K562 (cell line): ENCODE measurements at regions not wholly inside any gene's neighbourhood (a gene's known extent, or its start where the extent isn't known, plus 50 kb on each side); places are given as distances from the start of the nearest gene placed in this dataset.

Experiments used
- CCNT2 ChIP-seq: IDR thresholded peaks from 2 replicates; pipeline ENCODE4 v1.6.1; 2011; ENCODE audit warnings: borderline replicate concordance, low read depth, mild to moderate bottlenecking, moderate library complexity, mixed read lengths, low read length; ENCODE audit not compliant: insufficient read length; ENCODE audit errors: extremely low read depth
- SRF ChIP-seq, 2 experiments: fragments of 250-450, 450-650 bp in 1 of 2; sonication (Bioruptor Pico) in 1 of 2; sonication (generic) in 1 of 2; formaldehyde crosslinking; IDR thresholded peaks; 2 replicates each; pipeline versions ENCODE4 v1.5.0 to v1.5.1; 2020 to 2022; ENCODE audit warnings: mild to moderate bottlenecking in 1 of 2, missing genetic modification reagents in 1 of 2
- TOE1 ChIP-seq, 2 experiments: fragments of 450-650 bp in 1 of 2; sonication (generic) in 1 of 2; formaldehyde crosslinking in 1 of 2; IDR thresholded peaks; 2 replicates each; pipeline versions ENCODE4 v1.7.1 to v1.8.0; 2016 to 2022; ENCODE audit warnings: borderline replicate concordance in 2 of 2, mild to moderate bottlenecking in 2 of 2, antibody characterized with exemption in 1 of 2, inconsistent platforms in 1 of 2, low read depth in 1 of 2, missing genetic modification reagents in 1 of 2, moderate library complexity in 1 of 2
- ZFP1 ChIP-seq: fragments of 450-650 bp; formaldehyde crosslinking; IDR thresholded peaks from 2 replicates; pipeline ENCODE4 v1.4.0; 2020; ENCODE audit warnings: mild to moderate bottlenecking, mixed read lengths
- ZNF699 ChIP-seq: fragments of 250-450 bp; sonication (Bioruptor Pico); IDR thresholded peaks from 2 replicates; pipeline ENCODE4 v1.8.0; 2021; ENCODE audit warnings: mild to moderate bottlenecking, moderate library complexity; ENCODE audit not compliant: insufficient replicate concordance
- ZNF76 ChIP-seq: fragments of 250-450 bp; sonication (Bioruptor Pico); IDR thresholded peaks from 2 replicates; pipeline ENCODE4 v1.4.0; 2020; ENCODE audit warnings: mild to moderate bottlenecking, moderate library complexity, borderline replicate concordance
- TF ChIP-seq, protein P1 (sequence below): fragments of 200-600 bp; sonication (generic); IDR thresholded peaks from one replicate; pipeline ENCODE4 v1.6.1; 2012; ENCODE audit warnings: mild to moderate bottlenecking, low read depth, low read length, inconsistent platforms
- TF ChIP-seq, protein P2 (sequence below): fragments of 250-450 bp; sonication (Bioruptor Pico); IDR thresholded peaks from 2 replicates; pipeline ENCODE4 v1.8.0; 2022; ENCODE audit warnings: inconsistent platforms
- TF ChIP-seq, protein P3 (sequence below): fragments of 250-450 bp; sonication (Bioruptor Pico); IDR thresholded peaks from 2 replicates; pipeline ENCODE4 v1.9.0; 2021; ENCODE audit warnings: mild to moderate bottlenecking, inconsistent platforms
- TF ChIP-seq, protein P4 (sequence below): fragments of 450-650 bp; IDR thresholded peaks from 2 replicates; pipeline ENCODE4 v1.6.1; 2016; ENCODE audit warnings: low read depth, mild to moderate bottlenecking, moderate library complexity

DNA sequence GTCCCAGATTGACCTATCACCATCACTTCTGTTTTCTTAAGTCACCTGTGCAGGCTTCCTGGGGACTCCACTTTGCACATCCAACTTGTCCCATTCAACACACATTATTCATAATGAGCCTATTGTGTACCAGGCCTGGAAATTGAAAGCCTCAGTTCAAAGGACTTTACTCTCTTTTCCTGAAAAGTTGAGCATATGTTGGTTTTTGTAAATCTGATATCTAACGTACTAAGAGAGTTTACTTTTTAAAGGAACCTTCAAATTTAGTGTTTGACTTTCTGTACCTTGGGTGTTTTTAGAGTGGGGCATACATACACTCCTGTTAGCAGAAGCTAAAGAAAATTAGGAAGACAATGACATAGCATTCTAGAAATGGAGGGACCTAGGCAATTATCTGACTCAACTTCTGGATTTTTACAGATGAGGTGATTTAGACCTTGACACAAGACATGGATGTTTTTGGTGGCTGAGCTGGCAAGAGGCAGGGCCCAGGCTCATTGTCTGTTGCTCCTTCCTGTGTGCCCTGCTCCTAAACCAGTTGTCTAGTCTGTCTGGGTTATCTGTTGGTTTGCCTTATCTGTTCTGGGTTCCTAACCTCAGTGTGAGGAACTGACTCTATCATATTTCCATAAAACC lies 336.5 kb downstream of the RPS6KC1 start (continued):
- TF ChIP-seq, protein P1, sequence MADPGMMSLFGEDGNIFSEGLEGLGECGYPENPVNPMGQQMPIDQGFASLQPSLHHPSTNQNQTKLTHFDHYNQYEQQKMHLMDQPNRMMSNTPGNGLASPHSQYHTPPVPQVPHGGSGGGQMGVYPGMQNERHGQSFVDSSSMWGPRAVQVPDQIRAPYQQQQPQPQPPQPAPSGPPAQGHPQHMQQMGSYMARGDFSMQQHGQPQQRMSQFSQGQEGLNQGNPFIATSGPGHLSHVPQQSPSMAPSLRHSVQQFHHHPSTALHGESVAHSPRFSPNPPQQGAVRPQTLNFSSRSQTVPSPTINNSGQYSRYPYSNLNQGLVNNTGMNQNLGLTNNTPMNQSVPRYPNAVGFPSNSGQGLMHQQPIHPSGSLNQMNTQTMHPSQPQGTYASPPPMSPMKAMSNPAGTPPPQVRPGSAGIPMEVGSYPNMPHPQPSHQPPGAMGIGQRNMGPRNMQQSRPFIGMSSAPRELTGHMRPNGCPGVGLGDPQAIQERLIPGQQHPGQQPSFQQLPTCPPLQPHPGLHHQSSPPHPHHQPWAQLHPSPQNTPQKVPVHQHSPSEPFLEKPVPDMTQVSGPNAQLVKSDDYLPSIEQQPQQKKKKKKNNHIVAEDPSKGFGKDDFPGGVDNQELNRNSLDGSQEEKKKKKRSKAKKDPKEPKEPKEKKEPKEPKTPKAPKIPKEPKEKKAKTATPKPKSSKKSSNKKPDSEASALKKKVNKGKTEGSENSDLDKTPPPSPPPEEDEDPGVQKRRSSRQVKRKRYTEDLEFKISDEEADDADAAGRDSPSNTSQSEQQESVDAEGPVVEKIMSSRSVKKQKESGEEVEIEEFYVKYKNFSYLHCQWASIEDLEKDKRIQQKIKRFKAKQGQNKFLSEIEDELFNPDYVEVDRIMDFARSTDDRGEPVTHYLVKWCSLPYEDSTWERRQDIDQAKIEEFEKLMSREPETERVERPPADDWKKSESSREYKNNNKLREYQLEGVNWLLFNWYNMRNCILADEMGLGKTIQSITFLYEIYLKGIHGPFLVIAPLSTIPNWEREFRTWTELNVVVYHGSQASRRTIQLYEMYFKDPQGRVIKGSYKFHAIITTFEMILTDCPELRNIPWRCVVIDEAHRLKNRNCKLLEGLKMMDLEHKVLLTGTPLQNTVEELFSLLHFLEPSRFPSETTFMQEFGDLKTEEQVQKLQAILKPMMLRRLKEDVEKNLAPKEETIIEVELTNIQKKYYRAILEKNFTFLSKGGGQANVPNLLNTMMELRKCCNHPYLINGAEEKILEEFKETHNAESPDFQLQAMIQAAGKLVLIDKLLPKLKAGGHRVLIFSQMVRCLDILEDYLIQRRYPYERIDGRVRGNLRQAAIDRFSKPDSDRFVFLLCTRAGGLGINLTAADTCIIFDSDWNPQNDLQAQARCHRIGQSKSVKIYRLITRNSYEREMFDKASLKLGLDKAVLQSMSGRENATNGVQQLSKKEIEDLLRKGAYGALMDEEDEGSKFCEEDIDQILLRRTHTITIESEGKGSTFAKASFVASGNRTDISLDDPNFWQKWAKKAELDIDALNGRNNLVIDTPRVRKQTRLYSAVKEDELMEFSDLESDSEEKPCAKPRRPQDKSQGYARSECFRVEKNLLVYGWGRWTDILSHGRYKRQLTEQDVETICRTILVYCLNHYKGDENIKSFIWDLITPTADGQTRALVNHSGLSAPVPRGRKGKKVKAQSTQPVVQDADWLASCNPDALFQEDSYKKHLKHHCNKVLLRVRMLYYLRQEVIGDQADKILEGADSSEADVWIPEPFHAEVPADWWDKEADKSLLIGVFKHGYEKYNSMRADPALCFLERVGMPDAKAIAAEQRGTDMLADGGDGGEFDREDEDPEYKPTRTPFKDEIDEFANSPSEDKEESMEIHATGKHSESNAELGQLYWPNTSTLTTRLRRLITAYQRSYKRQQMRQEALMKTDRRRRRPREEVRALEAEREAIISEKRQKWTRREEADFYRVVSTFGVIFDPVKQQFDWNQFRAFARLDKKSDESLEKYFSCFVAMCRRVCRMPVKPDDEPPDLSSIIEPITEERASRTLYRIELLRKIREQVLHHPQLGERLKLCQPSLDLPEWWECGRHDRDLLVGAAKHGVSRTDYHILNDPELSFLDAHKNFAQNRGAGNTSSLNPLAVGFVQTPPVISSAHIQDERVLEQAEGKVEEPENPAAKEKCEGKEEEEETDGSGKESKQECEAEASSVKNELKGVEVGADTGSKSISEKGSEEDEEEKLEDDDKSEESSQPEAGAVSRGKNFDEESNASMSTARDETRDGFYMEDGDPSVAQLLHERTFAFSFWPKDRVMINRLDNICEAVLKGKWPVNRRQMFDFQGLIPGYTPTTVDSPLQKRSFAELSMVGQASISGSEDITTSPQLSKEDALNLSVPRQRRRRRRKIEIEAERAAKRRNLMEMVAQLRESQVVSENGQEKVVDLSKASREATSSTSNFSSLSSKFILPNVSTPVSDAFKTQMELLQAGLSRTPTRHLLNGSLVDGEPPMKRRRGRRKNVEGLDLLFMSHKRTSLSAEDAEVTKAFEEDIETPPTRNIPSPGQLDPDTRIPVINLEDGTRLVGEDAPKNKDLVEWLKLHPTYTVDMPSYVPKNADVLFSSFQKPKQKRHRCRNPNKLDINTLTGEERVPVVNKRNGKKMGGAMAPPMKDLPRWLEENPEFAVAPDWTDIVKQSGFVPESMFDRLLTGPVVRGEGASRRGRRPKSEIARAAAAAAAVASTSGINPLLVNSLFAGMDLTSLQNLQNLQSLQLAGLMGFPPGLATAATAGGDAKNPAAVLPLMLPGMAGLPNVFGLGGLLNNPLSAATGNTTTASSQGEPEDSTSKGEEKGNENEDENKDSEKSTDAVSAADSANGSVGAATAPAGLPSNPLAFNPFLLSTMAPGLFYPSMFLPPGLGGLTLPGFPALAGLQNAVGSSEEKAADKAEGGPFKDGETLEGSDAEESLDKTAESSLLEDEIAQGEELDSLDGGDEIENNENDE = no peak
- TF ChIP-seq ZNF76 (CRISPR knock-in tag) = no peak
- TF ChIP-seq CCNT2 = no peak
- no peak for TF ChIP-seq TOE1 (IDR thresholded peaks at IDR 0.05; ENCODE audit: borderline replicate concordance)
- no peak for TF ChIP-seq TOE1 (CRISPR knock-in tag; IDR thresholded peaks at IDR 0.05; ENCODE audit: borderline replicate concordance, low read depth)
- TF ChIP-seq, protein P2, sequence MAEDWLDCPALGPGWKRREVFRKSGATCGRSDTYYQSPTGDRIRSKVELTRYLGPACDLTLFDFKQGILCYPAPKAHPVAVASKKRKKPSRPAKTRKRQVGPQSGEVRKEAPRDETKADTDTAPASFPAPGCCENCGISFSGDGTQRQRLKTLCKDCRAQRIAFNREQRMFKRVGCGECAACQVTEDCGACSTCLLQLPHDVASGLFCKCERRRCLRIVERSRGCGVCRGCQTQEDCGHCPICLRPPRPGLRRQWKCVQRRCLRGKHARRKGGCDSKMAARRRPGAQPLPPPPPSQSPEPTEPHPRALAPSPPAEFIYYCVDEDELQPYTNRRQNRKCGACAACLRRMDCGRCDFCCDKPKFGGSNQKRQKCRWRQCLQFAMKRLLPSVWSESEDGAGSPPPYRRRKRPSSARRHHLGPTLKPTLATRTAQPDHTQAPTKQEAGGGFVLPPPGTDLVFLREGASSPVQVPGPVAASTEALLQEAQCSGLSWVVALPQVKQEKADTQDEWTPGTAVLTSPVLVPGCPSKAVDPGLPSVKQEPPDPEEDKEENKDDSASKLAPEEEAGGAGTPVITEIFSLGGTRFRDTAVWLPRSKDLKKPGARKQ (CRISPR knock-in tag) = no peak
- TF ChIP-seq, protein P3, sequence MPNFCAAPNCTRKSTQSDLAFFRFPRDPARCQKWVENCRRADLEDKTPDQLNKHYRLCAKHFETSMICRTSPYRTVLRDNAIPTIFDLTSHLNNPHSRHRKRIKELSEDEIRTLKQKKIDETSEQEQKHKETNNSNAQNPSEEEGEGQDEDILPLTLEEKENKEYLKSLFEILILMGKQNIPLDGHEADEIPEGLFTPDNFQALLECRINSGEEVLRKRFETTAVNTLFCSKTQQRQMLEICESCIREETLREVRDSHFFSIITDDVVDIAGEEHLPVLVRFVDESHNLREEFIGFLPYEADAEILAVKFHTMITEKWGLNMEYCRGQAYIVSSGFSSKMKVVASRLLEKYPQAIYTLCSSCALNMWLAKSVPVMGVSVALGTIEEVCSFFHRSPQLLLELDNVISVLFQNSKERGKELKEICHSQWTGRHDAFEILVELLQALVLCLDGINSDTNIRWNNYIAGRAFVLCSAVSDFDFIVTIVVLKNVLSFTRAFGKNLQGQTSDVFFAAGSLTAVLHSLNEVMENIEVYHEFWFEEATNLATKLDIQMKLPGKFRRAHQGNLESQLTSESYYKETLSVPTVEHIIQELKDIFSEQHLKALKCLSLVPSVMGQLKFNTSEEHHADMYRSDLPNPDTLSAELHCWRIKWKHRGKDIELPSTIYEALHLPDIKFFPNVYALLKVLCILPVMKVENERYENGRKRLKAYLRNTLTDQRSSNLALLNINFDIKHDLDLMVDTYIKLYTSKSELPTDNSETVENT = no peak
- no peak for TF ChIP-seq ZFP1 (CRISPR knock-in tag)
- TF ChIP-seq, protein P4, sequence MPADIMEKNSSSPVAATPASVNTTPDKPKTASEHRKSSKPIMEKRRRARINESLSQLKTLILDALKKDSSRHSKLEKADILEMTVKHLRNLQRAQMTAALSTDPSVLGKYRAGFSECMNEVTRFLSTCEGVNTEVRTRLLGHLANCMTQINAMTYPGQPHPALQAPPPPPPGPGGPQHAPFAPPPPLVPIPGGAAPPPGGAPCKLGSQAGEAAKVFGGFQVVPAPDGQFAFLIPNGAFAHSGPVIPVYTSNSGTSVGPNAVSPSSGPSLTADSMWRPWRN = no peak
- TF ChIP-seq SRF (CRISPR knock-in tag; IDR thresholded peaks at IDR 0.05) = no peak
- no peak for TF ChIP-seq ZNF699 (CRISPR knock-in tag)
